GM12801 (cell line): ENCODE measurements at regions not wholly inside any gene's neighbourhood (a gene's known extent, or its start where the extent isn't known, plus 50 kb on each side); places are given as distances from the start of the nearest gene placed in this dataset.
A peak's percentile ranks its signal among the peaks of the same experiment; 100 is the strongest.

Experiments used
- TF ChIP-seq, protein P1 (sequence below): IDR thresholded peaks from one replicate; pipeline ENCODE4 v1.5.1; 2011; ENCODE audit warnings: control low read depth; ENCODE audit not compliant: insufficient read length; ENCODE audit errors: extremely low read depth

DNA sequence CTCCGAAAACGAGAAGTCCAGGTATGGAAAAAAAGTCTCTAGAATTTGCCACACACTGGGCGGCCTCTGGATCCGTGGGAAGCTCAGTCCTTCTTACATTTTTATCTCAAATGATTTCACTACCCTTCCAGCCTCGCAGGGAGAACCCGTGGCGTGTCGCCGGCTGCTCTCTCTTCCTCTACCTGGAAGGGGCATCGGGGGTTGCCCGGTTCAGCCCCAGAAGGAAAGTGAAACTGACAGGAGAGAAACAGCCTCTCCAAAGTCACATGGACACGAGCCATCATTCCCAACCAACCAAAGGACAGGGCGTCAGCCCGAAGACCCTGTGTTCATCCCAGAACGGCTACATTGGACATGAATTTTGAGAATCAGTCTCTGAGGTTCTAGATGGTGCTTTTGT is 182.5 kb downstream of the ADSS2 start:
- TF ChIP-seq, protein P1, sequence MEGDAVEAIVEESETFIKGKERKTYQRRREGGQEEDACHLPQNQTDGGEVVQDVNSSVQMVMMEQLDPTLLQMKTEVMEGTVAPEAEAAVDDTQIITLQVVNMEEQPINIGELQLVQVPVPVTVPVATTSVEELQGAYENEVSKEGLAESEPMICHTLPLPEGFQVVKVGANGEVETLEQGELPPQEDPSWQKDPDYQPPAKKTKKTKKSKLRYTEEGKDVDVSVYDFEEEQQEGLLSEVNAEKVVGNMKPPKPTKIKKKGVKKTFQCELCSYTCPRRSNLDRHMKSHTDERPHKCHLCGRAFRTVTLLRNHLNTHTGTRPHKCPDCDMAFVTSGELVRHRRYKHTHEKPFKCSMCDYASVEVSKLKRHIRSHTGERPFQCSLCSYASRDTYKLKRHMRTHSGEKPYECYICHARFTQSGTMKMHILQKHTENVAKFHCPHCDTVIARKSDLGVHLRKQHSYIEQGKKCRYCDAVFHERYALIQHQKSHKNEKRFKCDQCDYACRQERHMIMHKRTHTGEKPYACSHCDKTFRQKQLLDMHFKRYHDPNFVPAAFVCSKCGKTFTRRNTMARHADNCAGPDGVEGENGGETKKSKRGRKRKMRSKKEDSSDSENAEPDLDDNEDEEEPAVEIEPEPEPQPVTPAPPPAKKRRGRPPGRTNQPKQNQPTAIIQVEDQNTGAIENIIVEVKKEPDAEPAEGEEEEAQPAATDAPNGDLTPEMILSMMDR = no peak

DNA sequence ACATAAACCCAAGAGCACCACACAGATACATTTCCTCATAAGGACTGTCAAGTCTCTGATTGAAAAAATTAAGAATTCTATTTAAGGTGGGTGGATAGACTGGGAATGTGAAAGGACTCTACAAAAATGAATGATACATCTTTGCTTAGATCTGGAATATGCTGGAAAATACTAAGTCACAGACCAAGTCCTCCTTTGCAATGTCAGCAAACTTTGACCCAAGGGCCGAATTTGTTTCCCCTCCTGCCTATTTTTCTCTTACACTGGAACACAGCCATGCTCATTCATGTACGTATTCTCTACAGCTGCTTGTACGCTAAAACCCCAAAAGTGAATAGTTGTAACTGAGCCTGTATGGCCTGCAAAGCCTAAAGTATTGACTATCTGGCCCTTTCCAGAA is 180.7 kb downstream of the ADSS2 start:
- TF ChIP-seq, protein P1 = no peak

DNA sequence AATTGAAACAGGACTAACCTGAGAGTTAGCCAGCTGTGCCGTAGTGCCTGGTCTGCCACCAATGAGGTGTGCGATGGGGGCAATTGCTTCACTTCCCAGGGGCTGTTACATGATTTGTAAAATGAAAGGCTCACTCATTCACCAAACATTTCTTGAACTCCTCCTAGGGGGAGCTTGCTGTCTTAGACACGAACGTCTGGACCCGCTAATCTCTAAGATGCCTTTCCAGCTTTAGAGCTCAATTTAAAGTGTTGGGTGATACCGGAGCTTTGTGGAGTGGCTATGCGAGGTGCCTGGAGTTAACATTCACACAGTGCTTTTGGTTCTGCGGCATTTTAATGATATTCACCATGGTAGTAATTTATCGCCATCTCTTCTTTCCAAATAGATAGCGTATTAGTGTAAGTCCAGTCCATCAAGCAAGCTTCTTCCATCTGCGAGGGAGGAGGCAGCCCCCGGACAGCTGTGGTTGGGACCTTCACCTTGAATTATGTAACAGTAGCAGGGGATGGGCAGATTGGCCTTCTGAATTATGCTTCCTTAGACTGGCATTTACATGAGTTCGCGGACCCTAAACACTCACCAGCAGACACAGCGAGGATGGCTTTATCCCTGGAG is 179.9 kb downstream of the ADSS2 start:
- TF ChIP-seq, protein P1 = no peak

DNA sequence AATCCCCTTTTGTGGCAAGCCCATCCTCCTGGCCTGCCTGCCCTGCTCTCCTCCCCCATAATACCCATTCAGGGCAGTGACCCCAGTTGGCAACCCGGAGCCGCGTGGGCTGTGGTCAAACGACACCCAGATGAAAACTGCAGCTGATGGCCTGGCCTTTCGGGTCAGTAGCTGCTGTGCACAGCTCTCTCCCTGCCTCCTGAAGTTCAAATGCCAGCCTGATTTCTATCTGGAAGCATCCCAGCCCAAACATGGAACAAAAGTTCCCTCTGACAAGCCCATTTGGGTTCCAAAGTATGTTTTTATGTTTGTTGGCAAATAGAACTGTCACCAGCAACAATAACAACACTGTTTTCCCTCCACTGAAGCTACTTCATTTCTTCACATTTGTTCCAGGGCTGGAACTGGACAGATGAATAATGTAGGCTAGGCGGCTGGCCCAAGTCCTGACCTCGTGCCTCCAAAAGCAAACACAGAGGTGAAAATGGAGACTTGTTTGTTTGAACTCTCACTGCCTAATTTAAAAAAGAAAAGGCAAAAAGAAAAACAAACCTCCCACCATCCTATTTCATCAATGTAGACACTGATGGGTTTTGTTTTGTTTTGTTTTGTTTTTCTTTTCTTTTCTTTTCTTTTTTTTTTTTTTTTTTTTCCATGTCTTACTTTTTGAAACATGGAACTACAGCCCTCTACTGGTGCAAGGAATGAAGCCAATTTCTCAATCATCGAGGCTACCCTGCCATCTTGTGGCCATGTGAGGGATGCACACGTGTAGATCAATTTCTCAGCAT is 179.0 kb downstream of the ADSS2 start:
- TF ChIP-seq, protein P1 = peak; percentile 68

DNA sequence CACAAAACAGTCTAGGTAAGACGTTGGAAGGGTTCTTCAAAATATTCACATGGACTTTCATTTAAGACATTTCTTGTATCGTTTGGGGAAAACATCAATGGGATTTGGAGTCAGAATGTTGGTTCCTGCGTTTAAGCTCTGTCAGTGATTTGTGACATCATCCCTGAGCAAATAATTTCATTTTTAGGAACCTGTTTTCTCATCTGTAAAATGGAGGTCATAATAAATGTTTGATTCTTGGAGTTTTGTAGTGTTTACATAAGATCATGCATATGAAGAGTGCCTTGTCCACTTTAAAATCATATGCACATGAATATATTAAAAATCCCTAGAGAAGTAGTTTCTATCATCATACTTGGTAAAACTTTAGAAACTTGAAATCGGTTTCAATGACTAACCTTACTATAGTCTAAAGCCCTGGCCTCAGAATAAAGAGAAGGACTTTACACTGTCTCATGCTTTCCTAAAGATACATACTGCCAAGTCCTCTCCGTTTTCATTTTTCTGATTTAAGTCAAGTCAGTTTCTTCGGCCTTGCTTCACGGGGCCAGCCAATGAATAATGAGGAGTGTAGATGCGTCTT is 178.4 kb downstream of the ADSS2 start:
- TF ChIP-seq, protein P1 = no peak

DNA sequence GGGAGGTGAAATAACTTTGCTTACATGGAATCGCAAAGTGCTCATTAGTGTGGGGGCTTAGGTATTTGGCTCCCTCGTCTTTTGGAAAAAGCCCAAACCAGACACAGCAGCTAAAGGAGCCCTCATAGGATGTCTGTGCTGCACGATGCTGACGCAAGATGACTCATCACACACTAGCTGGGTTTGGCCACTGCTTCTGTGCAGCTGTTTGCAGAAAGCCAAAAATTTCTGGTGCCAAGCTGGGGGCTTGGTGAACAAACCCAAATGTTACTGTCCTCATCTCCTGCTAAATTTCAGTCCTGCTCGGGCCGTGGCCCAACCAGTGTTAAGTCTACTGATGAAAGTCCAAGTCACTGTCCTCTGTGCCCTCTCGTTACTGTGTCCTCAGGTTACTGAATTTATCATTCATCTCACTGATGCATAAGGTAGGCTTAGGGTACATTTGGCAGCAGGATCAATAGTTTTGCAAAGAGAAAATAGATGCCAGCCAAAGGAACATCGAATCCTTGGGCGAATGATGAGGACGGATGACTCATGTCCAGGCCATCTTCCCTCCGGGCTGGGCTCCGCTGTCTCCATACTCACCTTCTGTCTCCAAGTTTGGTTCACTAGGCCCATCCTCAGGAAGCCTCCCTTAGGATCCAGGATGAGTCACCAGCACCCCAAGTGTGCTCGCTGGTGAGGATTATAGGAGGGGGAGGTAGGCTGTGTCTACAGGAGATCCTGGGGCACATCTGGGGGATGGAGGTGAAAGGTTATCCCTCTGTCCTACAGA is 177.7 kb downstream of the ADSS2 start:
- TF ChIP-seq, protein P1 = no peak

DNA sequence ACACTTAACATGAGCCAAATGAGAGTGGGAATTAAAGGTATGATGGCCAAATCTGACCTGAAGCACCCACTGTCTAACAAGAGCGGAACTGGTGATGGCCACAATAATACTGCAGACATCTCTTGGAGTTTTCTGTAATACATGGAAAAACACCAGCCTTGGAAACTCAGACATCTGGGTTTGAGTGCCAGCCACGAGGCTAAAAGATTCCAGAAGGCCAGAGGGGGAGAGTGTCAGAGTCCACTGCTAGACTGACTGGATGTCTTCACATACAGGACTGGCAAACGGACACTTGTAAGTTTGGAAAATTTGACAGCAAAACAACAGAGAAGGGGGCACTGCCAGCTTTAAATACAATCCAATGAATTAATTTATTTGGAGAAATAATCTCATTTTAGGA is 175.1 kb downstream of the ADSS2 start:
- TF ChIP-seq, protein P1 = no peak
